HEK293 (cell line): ENCODE measurements at regions not wholly inside any gene's neighbourhood (a gene's known extent, or its start where the extent isn't known, plus 50 kb on each side); places are given as distances from the start of the nearest gene placed in this dataset.

Source experiments
- CTCF ChIA-PET: fragments of 350-600 bp; formaldehyde crosslinking; extraction: SDS; loops from one replicate; lab custom pipeline; 2021; ENCODE audit warnings: antibody characterized with exemption; lab: Yijun Ruan, JAX
- POLR2A ChIA-PET: fragments of 300-600 bp; formaldehyde crosslinking; extraction: SDS; loops from one replicate; lab custom pipeline; 2020; ENCODE audit warnings: antibody characterized with exemption, inconsistent platforms; lab: Yijun Ruan, JAX
- H3K27ac ChIP-seq: fragments of 200-500 bp; sonication (Bioruptor generic); 2 replicates; pipeline ENCODE4 v1.5.1; 2014; ENCODE audit warnings: low read depth, low read length, control low read depth, inconsistent platforms; ENCODE audit errors: extremely low read depth
- H3K36me3 ChIP-seq, 2 experiments: fragments of 200-500 bp in 1 of 2; sonication (Bioruptor generic) in 1 of 2; 1 replicate in 1 of 2; 2 replicates in 1 of 2; pipeline ENCODE4 v1.5.1; 2014 to 2017; ENCODE audit warnings: inconsistent platforms in 2 of 2, low read length in 2 of 2; ENCODE audit not compliant: control insufficient read depth in 2 of 2, insufficient read depth in 1 of 2
- H3K4me1 ChIP-seq: fragments of 200-500 bp; sonication (Bioruptor generic); 2 replicates; pipeline ENCODE4 v1.5.1; 2014; ENCODE audit warnings: mild to moderate bottlenecking, low read length, inconsistent platforms; ENCODE audit not compliant: control insufficient read depth, insufficient read depth
- H3K4me3 ChIP-seq: 2 replicates; pipeline ENCODE4 v1.5.1; 2011; ENCODE audit warnings: low read depth, mild to moderate bottlenecking, control low read depth, low read length, moderate library complexity
- H3K9me3 ChIP-seq: fragments of 200-500 bp; sonication (Bioruptor generic); 2 replicates; pipeline ENCODE4 v1.5.1; 2014; ENCODE audit warnings: low read depth, low read length, inconsistent platforms; ENCODE audit not compliant: control insufficient read depth, insufficient read depth
- ATF2 ChIP-seq: fragments of 450-650 bp; formaldehyde crosslinking; IDR thresholded peaks from 2 replicates; pipeline ENCODE4 v1.5.1; 2016; ENCODE audit warnings: missing biosample characterization, missing genetic modification characterization, low read depth
- BCL11A ChIP-seq: fragments of 450-650 bp; formaldehyde crosslinking; IDR thresholded peaks from 2 replicates; pipeline ENCODE4 v1.5.1; 2016; ENCODE audit warnings: low read depth, missing biosample characterization, missing genetic modification characterization
- HOXA7 ChIP-seq: sonication (generic); formaldehyde crosslinking; IDR thresholded peaks from 2 replicates; pipeline ENCODE4 v1.8.1; 2022; ENCODE audit warnings: missing genetic modification reagents, borderline replicate concordance
- PRDM4 ChIP-seq: fragments of 450-650 bp; formaldehyde crosslinking; IDR thresholded peaks from 2 replicates; pipeline ENCODE4 v1.5.1; 2017; ENCODE audit warnings: missing biosample characterization, missing genetic modification characterization
- SP2 ChIP-seq: fragments of 450-650 bp; formaldehyde crosslinking; IDR thresholded peaks from 2 replicates; pipeline ENCODE4 v1.5.1; 2016; ENCODE audit warnings: missing biosample characterization, missing genetic modification characterization
- WT1 ChIP-seq: fragments of 450-650 bp; formaldehyde crosslinking; IDR thresholded peaks from 2 replicates; pipeline ENCODE4 v1.5.1; 2016; ENCODE audit warnings: missing biosample characterization, missing genetic modification characterization
- ZNF24 ChIP-seq: fragments of 450-650 bp; formaldehyde crosslinking; IDR thresholded peaks from 2 replicates; pipeline ENCODE4 v1.5.1; 2016; ENCODE audit warnings: missing biosample characterization, missing genetic modification characterization
- ZNF335 ChIP-seq: fragments of 450-650 bp; formaldehyde crosslinking; conservative IDR thresholded peaks from 2 replicates; pipeline ENCODE4 v1.5.1; 2016; ENCODE audit warnings: missing biosample characterization, missing genetic modification characterization
- ZNF341 ChIP-seq: fragments of 450-650 bp; formaldehyde crosslinking; IDR thresholded peaks from 2 replicates; pipeline ENCODE4; 2016; ENCODE audit warnings: low read depth, missing biosample characterization, missing genetic modification characterization
- ZNF423 ChIP-seq: fragments of 450-650 bp; formaldehyde crosslinking; IDR thresholded peaks from 2 replicates; pipeline ENCODE4 v1.5.1; 2016; ENCODE audit warnings: missing biosample characterization, missing genetic modification characterization
- ZNF529 ChIP-seq: fragments of 450-650 bp; formaldehyde crosslinking; IDR thresholded peaks from 2 replicates; pipeline ENCODE4 v1.5.1; 2017; ENCODE audit warnings: missing genetic modification characterization, missing biosample characterization; ENCODE audit not compliant: insufficient replicate concordance
- ZNF623 ChIP-seq: fragments of 450-650 bp; formaldehyde crosslinking; IDR thresholded peaks from 2 replicates; pipeline ENCODE4 v1.5.1; 2016; ENCODE audit warnings: missing biosample characterization, missing genetic modification characterization
- ZNF670 ChIP-seq: fragments of 450-650 bp; formaldehyde crosslinking; IDR thresholded peaks from 2 replicates; pipeline ENCODE4 v1.5.1; 2016; ENCODE audit warnings: missing biosample characterization, missing genetic modification characterization, low read depth
- ZNF791 ChIP-seq: fragments of 450-650 bp; formaldehyde crosslinking; IDR thresholded peaks from 2 replicates; pipeline ENCODE4 v1.5.1; 2016; ENCODE audit warnings: missing biosample characterization, missing genetic modification characterization
- TF ChIP-seq, protein P1 (sequence below): fragments of 450-650 bp; formaldehyde crosslinking; IDR thresholded peaks from 2 replicates; pipeline ENCODE4 v1.5.1; 2016; ENCODE audit warnings: missing biosample characterization, missing genetic modification characterization
- TF ChIP-seq, protein P2 (sequence below): fragments of 450-650 bp; formaldehyde crosslinking; IDR thresholded peaks from 2 replicates; pipeline ENCODE4 v1.5.1; 2016; ENCODE audit warnings: missing biosample characterization, missing genetic modification characterization
- TF ChIP-seq, protein P3 (sequence below): fragments of 450-650 bp; formaldehyde crosslinking; IDR thresholded peaks from 2 replicates; pipeline ENCODE4 v1.5.1; 2016; ENCODE audit warnings: missing biosample characterization, missing genetic modification characterization
- TF ChIP-seq, protein P4 (sequence below): fragments of 450-650 bp; formaldehyde crosslinking; IDR thresholded peaks from 2 replicates; pipeline ENCODE4 v1.5.0; 2017; ENCODE audit warnings: missing biosample characterization, missing genetic modification characterization, borderline replicate concordance

GRCh38 chr18:68608851-68609490 is 105.9 kb downstream of the TMX3 start:
- Histone ChIP-seq H3K36me3 (no peaks in the 10 kb centered on the region), H3K4me3 (no peak overlapping the region), H3K9me3 (no peaks in the 10 kb centered on the region), H3K27ac (no peak overlapping the region), H3K4me1 (no peaks in the 10 kb centered on the region)
- POLR2A ChIA-PET = no interaction called here
- CTCF ChIA-PET = interaction anchor here (0.6 kb wide), 1 partner anchor 893 kb away, joined by 3 read pairs; no protein-coding TSS in a partner anchor
- no peak for TF ChIP-seq ZNF529 (tag by site-specific recombination)
- TF ChIP-seq, protein P1, sequence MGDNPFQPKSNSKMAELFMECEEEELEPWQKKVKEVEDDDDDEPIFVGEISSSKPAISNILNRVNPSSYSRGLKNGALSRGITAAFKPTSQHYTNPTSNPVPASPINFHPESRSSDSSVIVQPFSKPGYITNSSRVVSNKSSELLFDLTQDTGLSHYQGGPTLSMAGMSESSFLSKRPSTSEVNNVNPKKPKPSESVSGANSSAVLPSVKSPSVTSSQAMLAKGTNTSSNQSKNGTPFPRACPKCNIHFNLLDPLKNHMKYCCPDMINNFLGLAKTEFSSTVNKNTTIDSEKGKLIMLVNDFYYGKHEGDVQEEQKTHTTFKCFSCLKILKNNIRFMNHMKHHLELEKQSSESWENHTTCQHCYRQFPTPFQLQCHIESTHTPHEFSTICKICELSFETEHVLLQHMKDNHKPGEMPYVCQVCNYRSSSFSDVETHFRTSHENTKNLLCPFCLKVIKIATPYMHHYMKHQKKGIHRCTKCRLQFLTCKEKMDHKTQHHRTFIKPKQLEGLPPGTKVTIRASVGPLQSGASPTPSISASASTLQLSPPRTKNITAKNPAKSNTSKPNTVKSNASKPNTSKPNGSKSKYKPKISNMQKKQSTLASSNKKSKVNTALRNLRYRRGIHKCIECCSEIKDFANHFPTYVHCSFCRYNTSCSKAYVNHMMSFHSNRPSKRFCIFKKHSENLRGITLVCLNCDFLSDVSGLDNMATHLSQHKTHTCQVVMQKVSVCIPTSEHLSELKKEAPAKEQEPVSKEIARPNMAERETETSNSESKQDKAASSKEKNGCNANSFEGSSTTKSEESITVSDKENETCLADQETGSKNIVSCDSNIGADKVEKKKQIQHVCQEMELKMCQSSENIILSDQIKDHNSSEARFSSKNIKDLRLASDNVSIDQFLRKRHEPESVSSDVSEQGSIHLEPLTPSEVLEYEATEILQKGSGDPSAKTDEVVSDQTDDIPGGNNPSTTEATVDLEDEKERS (tag by site-specific recombination) = no peak
- TF ChIP-seq ZNF24 (tag by site-specific recombination) = no peak
- TF ChIP-seq, protein P2, sequence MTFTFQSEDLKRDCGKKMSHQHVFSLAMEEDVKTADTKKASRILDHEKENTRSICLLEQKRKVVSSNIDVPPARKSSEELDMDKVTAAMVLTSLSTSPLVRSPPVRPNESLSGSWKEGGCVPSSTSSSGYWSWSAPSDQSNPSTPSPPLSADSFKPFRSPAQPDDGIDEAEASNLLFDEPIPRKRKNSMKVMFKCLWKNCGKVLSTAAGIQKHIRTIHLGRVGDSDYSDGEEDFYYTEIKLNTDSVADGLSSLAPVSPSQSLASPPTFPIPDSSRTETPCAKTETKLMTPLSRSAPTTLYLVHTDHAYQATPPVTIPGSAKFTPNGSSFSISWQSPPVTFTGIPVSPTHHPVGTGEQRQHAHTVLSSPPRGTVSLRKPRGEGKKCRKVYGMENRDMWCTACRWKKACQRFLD (tag by site-specific recombination) = no peak
- TF ChIP-seq ZNF623 (tag by site-specific recombination) = no peak
- no peak for TF ChIP-seq ZNF791 (tag by site-specific recombination)
- TF ChIP-seq ZNF335 (tag by site-specific recombination) = no peak
- TF ChIP-seq, protein P3, sequence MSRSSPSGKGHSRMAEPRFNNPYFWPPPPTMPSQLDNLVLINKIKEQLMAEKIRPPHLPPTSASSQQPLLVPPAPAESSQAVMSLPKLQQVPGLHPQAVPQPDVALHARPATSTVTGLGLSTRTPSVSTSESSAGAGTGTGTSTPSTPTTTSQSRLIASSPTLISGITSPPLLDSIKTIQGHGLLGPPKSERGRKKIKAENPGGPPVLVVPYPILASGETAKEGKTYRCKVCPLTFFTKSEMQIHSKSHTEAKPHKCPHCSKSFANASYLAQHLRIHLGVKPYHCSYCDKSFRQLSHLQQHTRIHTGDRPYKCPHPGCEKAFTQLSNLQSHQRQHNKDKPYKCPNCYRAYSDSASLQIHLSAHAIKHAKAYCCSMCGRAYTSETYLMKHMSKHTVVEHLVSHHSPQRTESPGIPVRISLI (tag by site-specific recombination) = no peak
- TF ChIP-seq ATF2 (tag by site-specific recombination) = no peak
- no peak for TF ChIP-seq HOXA7 (CRISPR knock-in tag)
- TF ChIP-seq ZNF341 = no peak
- no peak for TF ChIP-seq ZNF423 (tag by site-specific recombination)
- TF ChIP-seq PRDM4 (tag by site-specific recombination) = no peak
- no peak for TF ChIP-seq WT1 (tag by site-specific recombination)
- TF ChIP-seq, protein P4, sequence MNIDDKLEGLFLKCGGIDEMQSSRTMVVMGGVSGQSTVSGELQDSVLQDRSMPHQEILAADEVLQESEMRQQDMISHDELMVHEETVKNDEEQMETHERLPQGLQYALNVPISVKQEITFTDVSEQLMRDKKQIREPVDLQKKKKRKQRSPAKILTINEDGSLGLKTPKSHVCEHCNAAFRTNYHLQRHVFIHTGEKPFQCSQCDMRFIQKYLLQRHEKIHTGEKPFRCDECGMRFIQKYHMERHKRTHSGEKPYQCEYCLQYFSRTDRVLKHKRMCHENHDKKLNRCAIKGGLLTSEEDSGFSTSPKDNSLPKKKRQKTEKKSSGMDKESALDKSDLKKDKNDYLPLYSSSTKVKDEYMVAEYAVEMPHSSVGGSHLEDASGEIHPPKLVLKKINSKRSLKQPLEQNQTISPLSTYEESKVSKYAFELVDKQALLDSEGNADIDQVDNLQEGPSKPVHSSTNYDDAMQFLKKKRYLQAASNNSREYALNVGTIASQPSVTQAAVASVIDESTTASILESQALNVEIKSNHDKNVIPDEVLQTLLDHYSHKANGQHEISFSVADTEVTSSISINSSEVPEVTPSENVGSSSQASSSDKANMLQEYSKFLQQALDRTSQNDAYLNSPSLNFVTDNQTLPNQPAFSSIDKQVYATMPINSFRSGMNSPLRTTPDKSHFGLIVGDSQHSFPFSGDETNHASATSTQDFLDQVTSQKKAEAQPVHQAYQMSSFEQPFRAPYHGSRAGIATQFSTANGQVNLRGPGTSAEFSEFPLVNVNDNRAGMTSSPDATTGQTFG (tag by site-specific recombination) = no peak
- TF ChIP-seq BCL11A = no peak
- no peak for TF ChIP-seq ZNF670 (tag by site-specific recombination)
- TF ChIP-seq SP2 (tag by site-specific recombination) = no peak
